ENCODE measurements at regions not wholly inside any gene's neighbourhood (a gene's known extent, or its start where the extent isn't known, plus 50 kb on each side); places are given as distances from the start of the nearest gene placed in this dataset.

GRCh38 chr10:78247266-78247665, 213.6 kb downstream of the RPS24 start:
- TF ChIP-seq POLR2A (IDR thresholded peaks at IDR 0.05) = no peak
- TF ChIP-seq, protein P1, sequence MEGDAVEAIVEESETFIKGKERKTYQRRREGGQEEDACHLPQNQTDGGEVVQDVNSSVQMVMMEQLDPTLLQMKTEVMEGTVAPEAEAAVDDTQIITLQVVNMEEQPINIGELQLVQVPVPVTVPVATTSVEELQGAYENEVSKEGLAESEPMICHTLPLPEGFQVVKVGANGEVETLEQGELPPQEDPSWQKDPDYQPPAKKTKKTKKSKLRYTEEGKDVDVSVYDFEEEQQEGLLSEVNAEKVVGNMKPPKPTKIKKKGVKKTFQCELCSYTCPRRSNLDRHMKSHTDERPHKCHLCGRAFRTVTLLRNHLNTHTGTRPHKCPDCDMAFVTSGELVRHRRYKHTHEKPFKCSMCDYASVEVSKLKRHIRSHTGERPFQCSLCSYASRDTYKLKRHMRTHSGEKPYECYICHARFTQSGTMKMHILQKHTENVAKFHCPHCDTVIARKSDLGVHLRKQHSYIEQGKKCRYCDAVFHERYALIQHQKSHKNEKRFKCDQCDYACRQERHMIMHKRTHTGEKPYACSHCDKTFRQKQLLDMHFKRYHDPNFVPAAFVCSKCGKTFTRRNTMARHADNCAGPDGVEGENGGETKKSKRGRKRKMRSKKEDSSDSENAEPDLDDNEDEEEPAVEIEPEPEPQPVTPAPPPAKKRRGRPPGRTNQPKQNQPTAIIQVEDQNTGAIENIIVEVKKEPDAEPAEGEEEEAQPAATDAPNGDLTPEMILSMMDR (IDR thresholded peaks at IDR 0.05) = no peak

Measured in suprapubic skin (tissue), 3 donors.